GM19240 (cell line): ENCODE measurements at regions not wholly inside any gene's neighbourhood (a gene's known extent, or its start where the extent isn't known, plus 50 kb on each side); places are given as distances from the start of the nearest gene placed in this dataset.
"Not testable (repeated sequence)": the region's sequence is repeated elsewhere in the genome, so short reads cannot be mapped to it uniquely, and the experiment has no call there.

Experiments
- DNase-seq: peaks from one replicate; pipeline ENCODE4 v3.0.0; 2011; ENCODE audit warnings: low spot score; ENCODE audit not compliant: insufficient read length

DNA sequence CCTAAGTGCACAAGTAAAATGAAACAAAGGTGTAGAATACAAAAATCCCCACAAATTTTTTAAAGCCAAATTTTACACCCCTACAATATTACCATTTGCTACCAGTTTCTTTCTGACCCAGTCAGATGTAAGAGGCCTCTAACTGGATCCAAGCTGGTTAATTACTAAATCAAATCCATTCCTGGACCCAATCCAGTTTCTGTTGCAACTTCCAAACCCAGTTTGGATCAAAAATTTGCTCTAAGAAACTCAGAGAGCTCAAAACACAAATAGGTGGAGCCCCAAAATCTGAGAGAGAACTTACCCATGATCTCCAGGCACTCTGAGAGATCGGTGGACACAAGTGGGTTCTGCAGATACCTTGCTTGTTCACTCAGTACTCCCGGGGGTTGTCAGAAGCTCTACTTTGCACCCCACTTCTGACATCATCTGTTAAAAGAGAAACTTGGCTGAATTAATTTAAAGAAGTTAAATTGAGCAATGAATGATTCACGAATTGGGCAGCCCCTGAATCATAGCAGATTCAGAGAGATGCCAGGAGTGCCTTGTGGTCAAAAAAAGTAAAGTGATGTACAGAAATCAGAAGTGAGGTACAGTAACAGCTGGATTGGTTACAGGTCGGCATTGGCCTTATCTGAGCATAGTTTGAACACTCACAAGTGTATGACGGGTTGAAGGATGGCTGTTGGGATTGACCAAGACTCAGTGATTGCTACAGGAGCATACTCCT lies 448.0 kb downstream of the KCNT2 start:
- DNase-seq: no peak

DNA sequence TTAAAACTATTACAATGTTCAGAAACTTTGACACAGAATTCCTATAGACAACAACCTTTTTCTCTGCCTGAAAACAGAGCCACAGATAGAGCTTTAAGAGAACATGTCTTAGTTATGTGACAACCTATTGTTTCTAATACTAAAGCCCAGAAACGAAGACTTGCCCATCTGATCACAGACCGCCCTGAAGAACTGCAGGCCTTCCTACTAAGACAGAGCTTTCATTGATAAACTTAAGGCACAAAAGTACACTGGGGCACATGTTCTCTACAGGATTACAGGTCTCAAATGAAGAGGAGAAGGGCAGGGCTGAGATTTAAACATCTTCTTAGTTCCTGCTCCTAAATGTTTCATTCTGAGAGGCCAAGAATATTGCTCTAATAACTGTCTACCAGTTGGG lies 452.7 kb downstream of the KCNT2 start:
- DNase-seq: no peak

DNA sequence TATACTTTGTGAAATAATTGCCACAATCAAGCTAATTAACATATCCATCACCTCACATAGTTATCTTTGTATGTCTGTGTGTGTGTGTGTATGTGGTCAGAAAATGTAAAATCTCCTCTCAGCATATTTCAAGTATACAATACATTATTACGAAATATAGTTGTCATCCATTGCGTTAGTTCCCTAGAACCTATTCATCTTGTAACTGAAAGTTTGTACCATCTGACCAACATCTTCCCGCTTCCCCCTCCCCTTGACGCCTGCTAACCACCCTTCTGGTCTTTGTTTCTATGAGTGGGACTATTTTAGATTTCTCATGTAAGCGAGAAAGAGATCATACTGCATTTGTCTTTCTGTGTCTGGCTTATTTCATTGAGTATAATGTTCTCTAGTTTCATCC lies 455.3 kb downstream of the KCNT2 start:
- no peak for DNase-seq

DNA sequence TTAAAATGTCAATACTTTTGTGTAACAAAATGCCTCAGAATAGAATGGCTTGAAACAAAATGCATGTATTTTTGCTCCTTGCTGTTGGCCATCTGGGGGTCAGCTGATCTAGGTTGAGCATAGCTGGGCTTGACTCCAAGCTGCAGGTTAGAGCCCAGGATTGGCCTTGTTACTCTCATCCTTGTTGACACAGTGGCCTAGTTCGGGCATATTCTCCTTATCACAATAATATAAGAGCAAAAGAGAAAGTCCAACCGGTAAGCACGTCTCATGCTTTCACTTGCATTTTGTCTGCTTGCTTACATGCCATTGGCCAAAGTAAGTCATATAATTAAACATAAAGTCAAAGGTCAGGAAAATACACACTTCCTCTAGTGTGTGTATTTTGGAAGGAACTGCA lies 456.2 kb downstream of the KCNT2 start:
- DNase-seq: no peak

DNA sequence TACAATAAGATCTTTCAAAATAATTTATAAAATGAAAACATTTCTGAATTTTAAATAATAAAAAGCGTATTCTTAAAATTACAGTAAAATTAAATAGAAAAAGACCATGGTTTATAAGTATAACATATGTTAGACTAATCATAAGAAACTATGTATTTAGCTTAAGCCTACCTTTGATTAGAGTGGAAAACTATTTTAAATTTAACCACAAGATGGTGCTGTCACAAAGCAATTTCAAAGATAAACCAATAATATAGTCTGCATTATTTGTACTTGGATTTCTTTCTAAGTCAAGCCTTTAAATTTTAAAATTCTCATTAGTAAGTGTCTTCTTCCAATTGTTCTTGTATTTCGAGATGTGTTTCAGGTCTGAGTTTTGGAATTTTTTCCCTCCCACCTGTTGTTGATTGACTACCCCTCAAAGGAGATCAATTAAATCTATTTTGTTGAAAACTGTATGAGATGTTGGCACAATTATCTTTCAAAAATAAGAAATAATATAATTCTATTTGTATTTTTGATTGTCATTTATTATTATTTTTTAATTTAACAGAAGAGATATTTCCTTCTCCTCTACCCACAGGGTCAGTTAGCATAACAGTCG lies 459.8 kb downstream of the KCNT2 start:
- no peak for DNase-seq

DNA sequence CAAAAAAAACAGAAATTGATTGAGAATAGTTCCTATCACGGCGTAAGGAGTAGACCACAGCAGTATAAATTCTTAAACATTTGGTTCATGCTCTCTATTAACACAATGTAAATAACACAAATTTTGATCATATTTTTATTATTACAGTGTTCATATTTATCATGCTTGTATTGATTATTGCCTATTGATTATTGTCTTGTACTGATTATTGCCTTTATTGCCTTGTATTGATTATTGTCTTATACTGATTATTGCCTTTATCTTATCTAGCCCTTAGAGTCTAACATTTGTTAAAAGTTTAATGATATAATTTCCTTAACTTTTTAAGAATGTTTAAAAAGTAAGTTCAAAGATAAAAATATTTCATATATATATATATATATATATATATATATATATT lies 460.7 kb downstream of the KCNT2 start:
- no peak for DNase-seq

DNA sequence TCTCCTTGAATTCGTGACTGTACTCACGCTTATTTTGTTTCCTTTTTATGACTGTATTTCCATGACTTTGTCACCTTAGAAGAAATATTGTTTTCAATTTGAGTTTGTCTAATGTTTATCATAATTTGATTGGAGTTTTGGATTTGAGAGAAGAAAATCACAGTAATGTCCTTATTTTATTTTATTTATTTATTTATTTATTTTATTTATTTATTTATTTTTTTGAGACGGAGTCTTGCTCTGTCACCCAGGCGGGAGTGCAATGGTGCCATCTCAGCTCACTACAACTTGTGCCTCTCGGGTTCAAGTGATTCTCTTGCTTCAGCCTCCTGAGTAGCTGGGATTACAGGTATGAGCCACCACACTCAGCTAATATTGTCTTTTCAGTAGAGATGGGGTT lies 463.1 kb downstream of the KCNT2 start:
- DNase-seq: not testable (repeated sequence)

DNA sequence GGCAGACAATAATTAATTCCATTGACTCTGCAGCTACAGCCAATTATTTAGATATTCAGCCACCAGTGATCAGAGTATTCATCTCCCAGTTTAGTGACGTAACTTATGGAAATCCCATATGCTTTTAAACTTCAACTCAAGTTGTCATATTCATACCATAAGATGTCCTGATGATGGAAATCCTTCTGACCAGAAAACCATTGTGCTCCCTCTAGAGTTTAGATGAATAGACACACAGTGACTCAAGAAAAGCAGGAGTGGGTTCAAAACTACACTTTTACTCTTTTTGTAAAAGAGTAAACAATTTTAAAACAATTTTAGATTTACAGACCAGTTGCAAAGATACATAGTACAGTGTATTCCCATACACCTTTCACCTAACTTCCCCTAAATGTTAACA lies 463.7 kb downstream of the KCNT2 start:
- DNase-seq: no peak

DNA sequence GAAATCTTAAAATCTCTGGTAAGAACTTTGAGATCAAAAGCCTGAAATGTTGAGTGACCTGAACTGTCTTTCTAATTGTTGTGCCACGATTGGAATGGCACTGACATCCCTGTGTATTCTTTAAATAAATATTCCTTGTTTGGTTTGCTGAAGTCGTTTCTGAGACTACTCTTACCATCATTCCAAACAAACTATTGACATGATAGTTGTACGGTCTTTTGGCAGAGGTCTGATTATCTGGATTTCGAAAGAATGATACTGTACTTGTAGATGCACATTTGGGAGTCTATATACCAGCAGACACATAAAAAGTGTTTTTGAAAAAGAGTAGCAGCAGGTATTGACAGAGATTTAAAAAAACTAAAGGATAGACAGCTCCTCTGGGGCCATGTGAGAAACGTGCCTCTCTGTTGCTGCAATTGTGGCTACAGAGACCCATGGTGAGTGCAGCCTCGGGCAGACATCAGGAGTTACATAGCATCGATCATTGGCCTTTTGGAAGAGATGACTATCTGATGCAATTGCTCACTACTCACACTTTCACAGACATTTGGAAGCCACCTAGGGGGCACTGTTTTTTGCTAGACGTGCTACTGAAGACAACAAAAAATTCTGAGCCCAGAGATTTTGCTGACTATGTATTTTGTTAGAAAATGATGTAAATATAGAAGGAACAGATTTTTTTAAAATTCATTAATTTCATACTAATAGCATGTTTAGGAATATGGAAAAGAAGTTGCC lies 464.5 kb downstream of the KCNT2 start:
- no peak for DNase-seq

DNA sequence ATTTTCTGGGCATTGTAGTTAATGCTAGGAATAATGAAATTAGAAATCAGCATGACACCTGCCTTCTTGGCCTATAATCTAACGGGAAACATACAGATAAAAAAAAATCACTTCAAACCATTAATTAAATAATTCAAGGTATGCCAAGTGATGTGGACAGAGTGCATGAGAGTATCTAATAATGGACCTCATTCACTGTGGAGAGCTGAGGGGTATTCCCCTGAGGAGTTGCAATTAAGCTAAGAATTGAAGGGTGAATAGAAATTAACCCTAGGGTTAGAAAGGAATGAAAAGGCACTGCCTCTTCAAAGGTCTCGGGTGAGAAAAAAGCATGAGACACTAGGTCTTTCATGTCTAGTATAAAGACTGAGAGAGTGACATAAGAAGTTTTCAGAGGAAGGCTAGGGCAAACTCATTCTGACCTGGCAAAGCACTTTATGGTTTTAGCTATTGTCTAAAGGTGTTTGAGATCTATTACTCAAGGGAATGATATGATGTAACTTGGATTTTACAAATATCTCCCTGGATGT lies 466.1 kb downstream of the KCNT2 start:
- DNase-seq: no peak

DNA sequence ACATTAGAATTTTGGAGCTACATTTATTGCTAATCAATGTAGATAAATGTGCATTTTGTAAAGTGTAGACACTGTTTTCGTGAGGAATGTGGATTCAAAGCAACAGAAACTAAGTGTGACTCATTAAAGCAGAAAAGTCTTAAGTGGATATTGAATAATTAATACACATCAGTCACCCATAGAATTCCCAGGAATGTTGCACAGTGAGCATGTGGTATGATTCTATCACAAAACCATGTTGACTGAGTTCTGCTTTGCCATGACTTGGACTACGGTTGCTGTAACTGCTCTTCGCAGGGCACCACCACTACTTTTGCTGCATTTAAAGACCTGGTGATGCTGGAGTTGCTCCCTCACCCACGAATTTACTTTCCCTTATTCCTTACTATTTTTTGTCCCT lies 471.8 kb downstream of the KCNT2 start:
- no peak for DNase-seq

DNA sequence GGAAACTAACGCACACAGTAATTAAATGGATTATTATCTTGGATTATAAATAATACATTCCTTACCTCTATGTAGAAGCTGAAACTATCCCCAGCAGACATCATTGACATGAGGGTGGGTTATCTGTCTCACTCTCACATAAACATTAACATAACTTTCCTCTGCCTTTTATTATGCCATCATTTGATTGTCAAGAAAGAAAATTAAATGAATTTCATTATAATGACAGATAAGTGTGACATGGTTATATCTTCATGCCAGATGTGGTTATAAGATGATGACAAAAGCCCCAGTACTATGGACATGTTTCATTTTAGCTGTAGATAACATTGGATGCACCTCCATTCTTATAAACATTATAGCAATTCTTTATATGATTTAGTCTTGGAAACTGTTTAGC lies 476.5 kb downstream of the KCNT2 start:
- DNase-seq: no peak

DNA sequence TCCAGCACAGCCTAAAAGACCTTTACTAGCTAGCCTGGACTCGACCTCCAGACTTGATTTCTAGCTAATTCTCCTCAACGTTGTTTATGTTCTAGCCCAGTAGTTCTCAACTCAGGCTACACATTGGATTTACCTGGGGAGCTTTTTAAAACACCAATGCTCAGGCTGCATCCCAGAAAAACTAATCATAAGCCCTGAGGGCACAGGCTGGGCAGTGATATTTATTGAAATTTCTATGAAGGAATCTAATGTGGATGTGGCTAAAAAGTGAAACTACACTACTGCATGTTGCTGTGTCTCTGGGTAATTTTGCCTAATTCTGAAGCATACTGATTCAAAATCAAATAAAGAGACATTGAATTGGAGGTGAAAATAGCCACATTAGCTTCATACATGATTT lies 479.4 kb downstream of the KCNT2 start:
- no peak for DNase-seq

DNA sequence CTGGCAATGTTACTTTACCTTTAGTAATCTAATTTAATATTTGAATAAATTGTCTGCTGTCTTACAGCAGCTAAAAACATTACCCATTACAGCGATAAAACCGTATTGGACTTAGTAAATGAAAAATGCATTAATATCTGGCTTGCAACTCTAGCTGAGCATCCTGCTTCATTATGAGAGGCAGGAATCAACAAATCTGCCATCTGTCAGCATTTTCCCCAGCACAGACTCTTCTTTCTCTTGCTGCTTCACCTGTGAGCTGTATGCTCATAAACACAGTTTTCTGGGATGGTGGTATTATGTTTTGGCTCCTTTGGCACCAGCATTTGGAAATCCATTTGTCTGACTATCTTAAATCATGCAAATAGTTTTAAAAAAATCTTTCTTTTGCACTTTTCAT lies 487.1 kb downstream of the KCNT2 start:
- DNase-seq: no peak

DNA sequence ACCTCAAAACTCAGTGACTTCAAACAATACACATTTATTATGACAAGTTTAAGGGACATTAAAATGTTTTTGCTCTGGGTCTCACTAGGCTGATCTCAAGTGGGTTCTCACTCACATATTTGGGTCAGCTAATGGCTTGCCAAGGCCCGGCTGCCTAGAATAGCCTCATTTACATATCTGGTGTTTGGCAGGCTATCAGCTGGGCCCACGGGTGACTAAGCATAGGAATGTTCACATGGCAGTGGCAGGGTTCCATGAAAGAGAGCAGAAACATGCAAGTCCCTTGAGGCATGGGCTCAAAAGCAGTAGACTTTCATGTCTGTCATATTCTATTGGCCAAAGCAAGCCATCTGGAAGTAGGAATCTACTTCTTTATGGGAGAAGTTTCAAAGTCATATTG lies 492.6 kb downstream of the KCNT2 start:
- DNase-seq: no peak

DNA sequence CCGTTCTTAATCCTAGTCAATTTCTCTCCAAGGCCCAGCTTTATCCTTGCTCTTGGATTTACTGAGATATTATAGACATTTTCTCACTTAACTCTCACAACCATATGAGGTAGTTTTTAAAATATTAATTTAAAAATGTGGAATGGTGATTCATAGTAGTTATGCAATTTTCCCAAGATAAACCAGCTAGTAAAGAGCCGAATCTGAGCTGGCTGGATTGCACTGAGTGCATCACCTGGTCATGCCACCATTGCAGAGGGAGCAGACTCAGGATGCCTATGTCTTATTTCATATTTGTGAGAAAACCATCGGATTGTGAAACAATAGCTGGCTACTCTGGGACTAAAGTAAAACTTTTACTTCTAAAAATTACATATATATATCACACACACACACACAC lies 494.0 kb downstream of the KCNT2 start:
- no peak for DNase-seq

DNA sequence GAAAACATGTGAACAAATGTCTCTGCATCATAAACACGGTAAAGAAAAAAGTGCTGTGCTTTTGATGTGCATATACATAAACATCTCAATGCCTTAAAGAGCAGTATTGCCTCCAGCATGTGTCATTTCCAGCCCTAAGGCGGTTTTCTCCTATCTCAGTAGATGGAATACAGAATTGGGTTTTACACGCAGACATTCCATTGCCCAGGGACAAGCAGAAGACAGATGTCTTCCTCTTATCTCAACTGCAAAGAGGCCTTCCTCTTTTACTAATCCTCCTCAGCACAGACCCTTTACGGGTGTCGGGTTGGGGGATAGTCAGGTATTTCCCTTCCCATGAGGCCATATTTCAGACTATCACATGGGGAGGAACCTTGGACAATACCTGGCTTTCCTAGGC lies 499.2 kb downstream of the KCNT2 start:
- not testable (repeated sequence) for DNase-seq

DNA sequence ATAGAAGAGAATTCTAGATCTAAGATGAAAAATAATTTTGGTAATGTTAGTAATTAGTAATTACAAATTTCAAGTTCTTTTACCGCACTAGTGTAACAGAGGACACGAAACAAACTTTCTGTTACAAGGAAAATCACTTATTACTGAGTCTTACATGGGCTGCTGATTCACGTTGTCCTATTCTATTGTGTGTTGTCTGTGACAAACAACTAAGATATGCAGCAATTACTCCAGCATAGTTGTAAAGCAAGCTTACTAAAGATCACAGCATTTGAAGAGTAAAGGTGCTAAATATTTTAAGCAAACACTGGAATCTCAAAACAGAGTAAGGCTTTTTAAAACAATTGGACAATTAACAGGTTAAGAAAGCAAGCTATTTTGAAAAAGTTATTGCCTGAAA lies 502.3 kb downstream of the KCNT2 start:
- no peak for DNase-seq

DNA sequence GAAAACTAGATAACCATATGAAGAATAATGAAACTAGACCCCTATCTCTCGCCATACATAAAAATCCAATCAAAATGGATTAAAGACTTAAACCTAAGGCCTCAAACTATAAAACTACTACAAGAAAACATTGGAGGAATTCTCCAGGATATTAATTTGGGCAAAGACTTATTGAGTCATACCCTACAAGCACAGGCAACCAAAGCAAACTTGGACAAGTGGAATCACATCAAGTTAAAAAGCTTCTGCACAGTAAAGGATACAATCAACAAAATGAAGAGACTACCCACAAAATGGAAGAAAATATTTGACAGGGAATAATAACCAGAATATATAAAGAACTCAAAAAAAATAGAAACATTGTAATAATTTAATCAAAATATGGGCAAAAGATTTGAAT lies 505.4 kb downstream of the KCNT2 start:
- no peak for DNase-seq

DNA sequence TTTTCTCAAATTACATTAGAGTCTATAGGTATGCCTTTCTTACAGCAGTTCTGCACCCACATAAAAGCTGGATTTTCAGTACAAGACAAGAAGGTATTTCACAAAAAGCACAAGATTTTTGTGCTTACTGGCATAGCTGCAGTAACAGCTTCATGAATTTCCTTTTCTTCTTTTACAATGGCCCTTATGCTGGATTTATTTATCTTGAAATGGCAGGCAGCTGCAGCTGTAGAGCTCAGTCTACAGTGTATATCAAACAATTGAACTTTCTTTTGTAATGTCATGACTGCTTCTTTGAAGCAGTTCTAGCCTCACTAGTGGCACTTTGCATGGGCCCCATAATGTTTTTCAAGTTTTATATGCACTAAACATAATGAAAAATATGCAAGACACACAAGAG lies 510.2 kb downstream of the KCNT2 start:
- DNase-seq: no peak

DNA sequence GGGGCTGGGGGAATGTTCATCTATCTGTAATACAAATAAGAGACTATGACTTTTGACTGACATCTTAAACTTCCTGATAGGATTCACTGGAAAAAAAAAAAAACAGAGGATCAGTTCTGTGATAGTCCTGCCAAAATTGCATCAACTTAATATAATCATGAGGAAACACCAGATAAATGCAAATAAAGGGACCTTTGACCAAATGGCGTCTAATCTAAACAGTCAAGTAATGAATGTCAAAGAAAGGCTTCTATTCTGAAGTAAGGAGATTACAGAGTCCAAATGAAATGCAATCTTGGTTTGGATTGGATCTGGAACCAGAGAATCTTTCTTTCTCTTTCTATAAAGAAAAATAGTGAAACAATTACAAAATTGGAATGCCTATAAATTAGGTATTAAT lies 513.4 kb downstream of the KCNT2 start:
- DNase-seq: no peak

DNA sequence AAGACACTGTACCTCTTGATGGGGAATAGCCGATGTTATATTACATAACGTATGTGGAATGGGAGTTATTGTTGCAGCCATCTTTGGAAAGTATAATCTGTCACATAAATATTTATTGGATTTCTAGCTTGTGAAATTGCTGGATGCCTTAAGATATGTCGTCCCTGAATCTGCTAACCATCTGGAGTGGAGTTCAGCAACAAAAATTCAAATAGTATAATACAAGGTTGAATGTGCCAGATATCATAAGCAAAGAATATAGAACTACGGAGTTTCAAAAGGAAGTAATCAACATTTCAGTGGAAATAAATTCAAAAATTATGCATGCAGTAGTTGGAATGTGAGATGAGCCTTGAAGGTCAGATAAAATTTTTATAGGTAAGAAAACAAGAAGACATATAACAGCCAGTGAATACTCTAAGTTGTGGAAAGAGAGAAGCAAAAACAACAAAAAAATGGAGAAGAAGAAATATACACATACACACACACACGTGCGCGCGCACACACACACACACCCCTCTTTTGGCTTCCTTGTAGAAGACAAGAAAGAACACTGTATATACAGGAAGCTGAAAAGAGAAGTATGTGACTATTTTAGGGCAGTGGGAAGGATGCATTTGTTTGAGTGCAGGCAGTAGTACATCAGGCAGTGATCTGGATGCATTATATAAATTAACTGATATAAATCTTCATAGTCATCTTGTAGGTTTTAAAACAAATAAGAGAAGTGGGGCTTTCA lies 516.7 kb downstream of the KCNT2 start:
- DNase-seq: no peak
